B cell (primary cell): ENCODE measurements at regions not wholly inside any gene's neighbourhood (a gene's known extent, or its start where the extent isn't known, plus 50 kb on each side); places are given as distances from the start of the nearest gene placed in this dataset.

Experiments
- ATAC-seq: fragments of 200-7000 bp; cut with Tn5 transposase; one replicate; pipeline ENCODE4 v1.10.0; 2021; ENCODE audit warnings: low read depth, mild to moderate bottlenecking, moderate number of reproducible peaks, moderate library complexity
- CTCF ChIA-PET: fragments of 350-600 bp; sonication (Branson Sonifier 250); formaldehyde crosslinking; loops from one replicate; lab custom pipeline; 2021; ENCODE audit warnings: antibody characterized with exemption, inconsistent platforms; lab: Charles Lee
- POLR2A ChIA-PET: fragments of 350-600 bp; sonication (Branson Sonifier 250); formaldehyde crosslinking; loops from one replicate; lab custom pipeline; 2021; ENCODE audit warnings: antibody characterized with exemption; lab: Charles Lee
- DNase-seq: peaks from one replicate; pipeline ENCODE4 v3.0.0; 2013
- H2AFZ ChIP-seq: 2 replicates; pipeline ENCODE4 v1.6.1; 2012; ENCODE audit warnings: mild to moderate bottlenecking, low read depth, low read length; ENCODE audit not compliant: insufficient read depth, poor library complexity, severe bottlenecking
- H3K27ac ChIP-seq, 2 donors: 1 replicate in 1 of 2; 2 replicates in 1 of 2; pipeline ENCODE4 v1.5.1; 2012 to 2013; ENCODE audit warnings: low read length in 2 of 2, mild to moderate bottlenecking in 2 of 2, moderate library complexity in 1 of 2
- H3K27me3 ChIP-seq, 4 experiments: fragments of 200-600 bp in 1 of 4; sonication (generic) in 1 of 4; replicated peaks in 1 of 4; 1 replicate in 2 of 4; 2 replicates in 2 of 4; pipeline versions ENCODE4 v1.6.1 to v1.7.0; 2013 to 2016; ENCODE audit warnings: low read length in 3 of 4, mild to moderate bottlenecking in 2 of 4, mixed read lengths in 1 of 4, moderate library complexity in 1 of 4; ENCODE audit not compliant: insufficient read depth in 4 of 4, control insufficient read depth in 3 of 4; ENCODE audit errors: control extremely low read depth in 1 of 4
- H3K36me3 ChIP-seq, 2 experiments: replicated peaks in 1 of 2; 1 replicate in 1 of 2; 2 replicates in 1 of 2; pipeline versions ENCODE4 v1.6.1 to v1.7.1; 2013; ENCODE audit warnings: low read length in 1 of 2; ENCODE audit not compliant: insufficient read depth in 2 of 2, control insufficient read depth in 1 of 2; ENCODE audit errors: control extremely low read depth in 1 of 2, extremely low read depth in 1 of 2
- H3K4me1 ChIP-seq, 2 donors: fragments of 200-600 bp in 1 of 2; sonication (generic) in 1 of 2; 1 replicate in 1 of 2; 2 replicates in 1 of 2; pipeline versions ENCODE4 v1.5.1 to v1.6.1; 2013 to 2017; ENCODE audit warnings: low read length in 2 of 2; ENCODE audit not compliant: control insufficient read depth in 2 of 2, insufficient read depth in 2 of 2
- H3K4me2 ChIP-seq: replicated peaks from 2 replicates; pipeline ENCODE3; 2012; ENCODE audit warnings: mild to moderate bottlenecking, low read depth, low read length; ENCODE audit not compliant: poor library complexity, severe bottlenecking
- H3K4me3 ChIP-seq, 5 experiments: fragments of 200-600 bp in 1 of 5; sonication (generic) in 1 of 5; 1 replicate in 3 of 5; 2 replicates in 2 of 5; pipeline versions ENCODE4 v1.5.1 to v1.7.0; 2011 to 2016; ENCODE audit warnings: low read length in 4 of 5, mild to moderate bottlenecking in 4 of 5, low read depth in 2 of 5, control low read depth in 1 of 5, moderate library complexity in 1 of 5; ENCODE audit not compliant: insufficient read depth in 1 of 5; ENCODE audit errors: control extremely low read depth in 1 of 5, extremely low read depth in 1 of 5
- H3K79me2 ChIP-seq: fragments of 200-600 bp; sonication (generic); one replicate; pipeline ENCODE4 v1.6.0; 2016; ENCODE audit warnings: low read length; ENCODE audit not compliant: control insufficient read depth, insufficient read depth
- H3K9ac ChIP-seq: fragments of 200-600 bp; sonication (generic); 2 replicates; pipeline ENCODE4 v1.6.1; 2017; ENCODE audit warnings: mild to moderate bottlenecking, low read length, moderate library complexity
- H3K9me3 ChIP-seq, 3 donors: one replicate each; pipeline versions ENCODE4 v1.6.1 to v1.7.1; 2013; ENCODE audit warnings: low read length in 2 of 3; ENCODE audit not compliant: control insufficient read depth in 2 of 3, insufficient read depth in 1 of 3; ENCODE audit errors: control extremely low read depth in 1 of 3
- H4K20me1 ChIP-seq: 2 replicates; pipeline ENCODE4 v1.6.0; 2012; ENCODE audit warnings: mild to moderate bottlenecking, low read length; ENCODE audit not compliant: insufficient read depth, control insufficient read depth, poor library complexity, severe bottlenecking
- H3K27ac Mint-ChIP-seq: one replicate; pipeline ENCODE4 v1.8.0; 2021; ENCODE audit warnings: mixed read lengths
- H3K27me3 Mint-ChIP-seq: one replicate; pipeline ENCODE4 v1.8.0; 2021; ENCODE audit warnings: mixed read lengths
- H3K4me1 Mint-ChIP-seq: one replicate; pipeline ENCODE4 v1.8.0; 2021; ENCODE audit warnings: mixed read lengths
- H3K4me3 Mint-ChIP-seq: one replicate; pipeline ENCODE4 v1.8.0; 2021; ENCODE audit warnings: mixed read lengths
- H3K9me3 Mint-ChIP-seq: one replicate; pipeline ENCODE4 v1.8.0; 2022; ENCODE audit warnings: mixed read lengths; ENCODE audit not compliant: insufficient read depth
- EZH2 ChIP-seq: IDR thresholded peaks from 2 replicates; pipeline ENCODE4 v1.6.1; 2012; ENCODE audit warnings: borderline replicate concordance, low read depth, mild to moderate bottlenecking, moderate library complexity, low read length; ENCODE audit not compliant: insufficient read depth, poor library complexity, severe bottlenecking
- WGBS: methylation state at CpG from one replicate; pipeline ENCODE4 v1.1.5; 2013; ENCODE audit warnings: missing lambda C conversion rate; ENCODE audit not compliant: insufficient coverage; 5-methylcytosine and 5-hydroxymethylcytosine counted together
- intact Hi-C: fragments of 100-400 bp; cut with micrococcal nuclease; formaldehyde crosslinking; loops from one replicate; pipeline ENCODE4 v1.10.0; 2022
- TF ChIP-seq, protein P1 (sequence below): fragments of 200-600 bp; IDR thresholded peaks from one replicate; pipeline ENCODE4 v1.8.0; 2022; ENCODE audit warnings: antibody characterized with exemption, mild to moderate bottlenecking

GRCh38 chr4:35063031-35063570 lies 1181.2 kb downstream of the ARAP2 start:
- no peak overlapping the region for H3K4me3 Mint-ChIP-seq
- Histone ChIP-seq H3K4me2 (no peak overlapping the region), H3K27me3 (no peaks in the 10 kb centered on the region), H3K9ac (no peak overlapping the region), H3K36me3 (no peaks in the 10 kb centered on the region), H3K4me1 (no peaks in the 10 kb centered on the region), H3K79me2 (no peaks in the 10 kb centered on the region), H2AFZ (no peak overlapping the region), H3K4me3 (no peak overlapping the region), H3K9me3 (no peaks in the 10 kb centered on the region), H4K20me1 (no peaks in the 10 kb centered on the region), H3K27ac (no peak overlapping the region)
- DNase-seq, result no peak
- WGBS, result no CpG with 5 or more reads among the region's 1 CpG
- no peaks in the 10 kb centered on the region for H3K9me3 Mint-ChIP-seq
- TF ChIP-seq, protein P1, sequence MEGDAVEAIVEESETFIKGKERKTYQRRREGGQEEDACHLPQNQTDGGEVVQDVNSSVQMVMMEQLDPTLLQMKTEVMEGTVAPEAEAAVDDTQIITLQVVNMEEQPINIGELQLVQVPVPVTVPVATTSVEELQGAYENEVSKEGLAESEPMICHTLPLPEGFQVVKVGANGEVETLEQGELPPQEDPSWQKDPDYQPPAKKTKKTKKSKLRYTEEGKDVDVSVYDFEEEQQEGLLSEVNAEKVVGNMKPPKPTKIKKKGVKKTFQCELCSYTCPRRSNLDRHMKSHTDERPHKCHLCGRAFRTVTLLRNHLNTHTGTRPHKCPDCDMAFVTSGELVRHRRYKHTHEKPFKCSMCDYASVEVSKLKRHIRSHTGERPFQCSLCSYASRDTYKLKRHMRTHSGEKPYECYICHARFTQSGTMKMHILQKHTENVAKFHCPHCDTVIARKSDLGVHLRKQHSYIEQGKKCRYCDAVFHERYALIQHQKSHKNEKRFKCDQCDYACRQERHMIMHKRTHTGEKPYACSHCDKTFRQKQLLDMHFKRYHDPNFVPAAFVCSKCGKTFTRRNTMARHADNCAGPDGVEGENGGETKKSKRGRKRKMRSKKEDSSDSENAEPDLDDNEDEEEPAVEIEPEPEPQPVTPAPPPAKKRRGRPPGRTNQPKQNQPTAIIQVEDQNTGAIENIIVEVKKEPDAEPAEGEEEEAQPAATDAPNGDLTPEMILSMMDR, result no peak
- no peak for TF ChIP-seq EZH2
- no peaks in the 10 kb centered on the region for H3K27me3 Mint-ChIP-seq
- CTCF ChIA-PET, result no interaction called here
- no peak for ATAC-seq
- no peak overlapping the region for H3K27ac Mint-ChIP-seq
- no peaks in the 10 kb centered on the region for H3K4me1 Mint-ChIP-seq
- POLR2A ChIA-PET, result no interaction called here
- intact Hi-C loops, result no loop called here

- ChIA-PET POLR2A (no interaction called here), CTCF (no interaction called here)
- TF ChIP-seq, protein P1, result no peak
- no peak for TF ChIP-seq EZH2
- ATAC-seq (no peak), DNase-seq (no peak)
- Mint-ChIP-seq H3K4me3 (no peak overlapping the region), H3K4me1 (no peaks in the 10 kb centered on the region), H3K27ac (no peak overlapping the region), H3K9me3 (no peaks in the 10 kb centered on the region), H3K27me3 (no peaks in the 10 kb centered on the region)
- no peak overlapping the region for H3K27ac ChIP-seq
- no peak overlapping the region for H2AFZ ChIP-seq
- H3K27me3 ChIP-seq, result no peaks in the 10 kb centered on the region
- H3K4me3 ChIP-seq, result no peak overlapping the region
- no peak overlapping the region for H3K4me2 ChIP-seq
- H4K20me1 ChIP-seq, result no peaks in the 10 kb centered on the region
- no peaks in the 10 kb centered on the region for H3K4me1 ChIP-seq
- H3K9me3 ChIP-seq, result no peaks in the 10 kb centered on the region
- H3K9ac ChIP-seq, result no peak overlapping the region
- intact Hi-C loops, result no loop called here
- H3K79me2 ChIP-seq, result no peaks in the 10 kb centered on the region
- 75% methylated on average over 1 of the region's 4 CpGs for WGBS
- no peaks in the 10 kb centered on the region for H3K36me3 ChIP-seq
Measured at GRCh38 chr4:35066406-35066805, 1177.9 kb downstream of the ARAP2 start.
